Fibroblast of mammary gland (primary cell): ENCODE measurements at regions not wholly inside any gene's neighbourhood (a gene's known extent, or its start where the extent isn't known, plus 50 kb on each side); places are given as distances from the start of the nearest gene placed in this dataset.

Experiments
- DNase-seq: peaks from one replicate; pipeline ENCODE4 v3.0.0-alpha.2; 2010; ENCODE audit warnings: low read depth
- H3K4me3 ChIP-seq: 2 replicates; pipeline ENCODE4 v1.5.1; 2011; ENCODE audit warnings: low read depth, mild to moderate bottlenecking, low read length, moderate library complexity; ENCODE audit not compliant: control insufficient read depth
- CTCF ChIP-seq: conservative IDR thresholded peaks from 2 replicates; pipeline ENCODE4 v1.5.1; 2011; ENCODE audit warnings: low read depth, low read length, inconsistent platforms; ENCODE audit not compliant: control insufficient read depth, insufficient read depth

GRCh38 chr11:126115127-126115495 is 52.4 kb upstream of the CDON start:
- H3K4me3 ChIP-seq = no peak overlapping the region
- DNase-seq = no peak
- no peak for TF ChIP-seq CTCF

GRCh38 chr11:126114486-126115126 is 51.9 kb upstream of the CDON start:
- no peak overlapping the region for H3K4me3 ChIP-seq
- no peak for TF ChIP-seq CTCF
- no peak for DNase-seq

- no peak for TF ChIP-seq CTCF
- H3K4me3 ChIP-seq = no peak overlapping the region
- peak; percentile 57 for DNase-seq
Measured at GRCh38 chr11:126113963-126114362, 51.3 kb upstream of the CDON start.

- peak; percentile 99 for DNase-seq
- H3K4me3 ChIP-seq = no peak overlapping the region
- no peak for TF ChIP-seq CTCF
Measured at GRCh38 chr11:126113515-126113957, 50.9 kb upstream of the CDON start.

GRCh38 chr11:126113012-126113411 is 50.3 kb upstream of the CDON start:
- no peak for DNase-seq
- no peak overlapping the region for H3K4me3 ChIP-seq
- no peak for TF ChIP-seq CTCF

- no peak for TF ChIP-seq CTCF
- peak; percentile 72 for DNase-seq
Measured at GRCh38 chr11:126112547-126112946, 49.9 kb upstream of the CDON start.

More at GRCh38 chr11:126112547-126112946, 49.9 kb upstream of the CDON start:
- no peak overlapping the region for H3K4me3 ChIP-seq
